Sigmoid colon (tissue), 4 donors: ENCODE measurements at regions not wholly inside any gene's neighbourhood (a gene's known extent, or its start where the extent isn't known, plus 50 kb on each side); places are given as distances from the start of the nearest gene placed in this dataset.

ENCODE experiments used
- POLR2A ChIP-seq, 2 donors: fragments of 450-650 bp; IDR thresholded peaks; one replicate each; pipeline ENCODE4 v1.6.1; 2016; ENCODE audit warnings: antibody characterized with exemption in 2 of 2, mild to moderate bottlenecking in 2 of 2, moderate library complexity in 2 of 2
- POLR2AphosphoS5 ChIP-seq, 4 donors: sonication (generic); formaldehyde crosslinking; IDR thresholded peaks; one replicate each; pipeline ENCODE4 v1.6.1; 2017; ENCODE audit warnings: antibody characterized with exemption in 4 of 4
- TF ChIP-seq, protein P1 (sequence below), 4 experiments: fragments of 450-650 bp in 3 of 4; fragments of 200-600 bp in 1 of 4; IDR thresholded peaks; one replicate each; pipeline ENCODE4 v1.5.1; 2016 to 2019; ENCODE audit warnings: antibody characterized with exemption in 4 of 4, mild to moderate bottlenecking in 3 of 4, moderate library complexity in 2 of 4

- TF ChIP-seq, protein P1, sequence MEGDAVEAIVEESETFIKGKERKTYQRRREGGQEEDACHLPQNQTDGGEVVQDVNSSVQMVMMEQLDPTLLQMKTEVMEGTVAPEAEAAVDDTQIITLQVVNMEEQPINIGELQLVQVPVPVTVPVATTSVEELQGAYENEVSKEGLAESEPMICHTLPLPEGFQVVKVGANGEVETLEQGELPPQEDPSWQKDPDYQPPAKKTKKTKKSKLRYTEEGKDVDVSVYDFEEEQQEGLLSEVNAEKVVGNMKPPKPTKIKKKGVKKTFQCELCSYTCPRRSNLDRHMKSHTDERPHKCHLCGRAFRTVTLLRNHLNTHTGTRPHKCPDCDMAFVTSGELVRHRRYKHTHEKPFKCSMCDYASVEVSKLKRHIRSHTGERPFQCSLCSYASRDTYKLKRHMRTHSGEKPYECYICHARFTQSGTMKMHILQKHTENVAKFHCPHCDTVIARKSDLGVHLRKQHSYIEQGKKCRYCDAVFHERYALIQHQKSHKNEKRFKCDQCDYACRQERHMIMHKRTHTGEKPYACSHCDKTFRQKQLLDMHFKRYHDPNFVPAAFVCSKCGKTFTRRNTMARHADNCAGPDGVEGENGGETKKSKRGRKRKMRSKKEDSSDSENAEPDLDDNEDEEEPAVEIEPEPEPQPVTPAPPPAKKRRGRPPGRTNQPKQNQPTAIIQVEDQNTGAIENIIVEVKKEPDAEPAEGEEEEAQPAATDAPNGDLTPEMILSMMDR (IDR thresholded peaks at IDR 0.05), result no peak
- TF ChIP-seq POLR2A (IDR thresholded peaks at IDR 0.05), result no peak
- TF ChIP-seq POLR2AphosphoS5 (IDR thresholded peaks at IDR 0.05), result no peak
Observed at GRCh38 chrX:36898301-36898700, 109.9 kb upstream of the FAM47C start.
